HL-60 (cell line): ENCODE measurements at regions not wholly inside any gene's neighbourhood (a gene's known extent, or its start where the extent isn't known, plus 50 kb on each side); places are given as distances from the start of the nearest gene placed in this dataset.

Experiments used
- POLR2AphosphoS5 ChIP-seq: IDR thresholded peaks from 2 replicates; pipeline ENCODE4 v1.6.1; 2012; ENCODE audit warnings: low read depth
- SPI1 ChIP-seq: IDR thresholded peaks from 2 replicates; pipeline ENCODE4 v1.6.1; 2012; ENCODE audit warnings: low read depth, mild to moderate bottlenecking, borderline replicate concordance
- TF ChIP-seq, protein P1 (sequence below): IDR thresholded peaks from one replicate; pipeline ENCODE4 v1.5.1; 2011; ENCODE audit warnings: low read length, control low read depth, inconsistent platforms; ENCODE audit not compliant: insufficient read depth

DNA sequence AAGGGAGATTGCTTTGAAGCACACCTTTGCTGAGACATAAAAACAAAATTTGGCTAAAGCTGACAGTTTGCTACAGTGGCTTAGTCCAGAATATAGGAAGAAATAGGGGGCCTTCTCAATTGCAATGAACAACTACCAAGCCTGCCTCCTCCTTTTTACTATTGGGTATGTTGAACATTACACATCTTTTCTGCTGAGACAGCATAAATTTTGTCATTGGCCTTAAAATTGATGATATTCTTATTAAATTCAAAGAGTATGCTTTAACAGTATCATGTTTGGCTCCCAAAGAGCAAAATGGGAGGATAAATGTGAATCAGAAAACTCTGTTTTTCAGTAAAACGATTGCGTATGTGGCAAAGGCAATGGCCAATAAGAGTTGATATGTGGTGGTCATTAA lies 721.9 kb upstream of the IGFBP7 start:
- TF ChIP-seq POLR2AphosphoS5 (no peak), SPI1 (no peak)
- TF ChIP-seq, protein P1, sequence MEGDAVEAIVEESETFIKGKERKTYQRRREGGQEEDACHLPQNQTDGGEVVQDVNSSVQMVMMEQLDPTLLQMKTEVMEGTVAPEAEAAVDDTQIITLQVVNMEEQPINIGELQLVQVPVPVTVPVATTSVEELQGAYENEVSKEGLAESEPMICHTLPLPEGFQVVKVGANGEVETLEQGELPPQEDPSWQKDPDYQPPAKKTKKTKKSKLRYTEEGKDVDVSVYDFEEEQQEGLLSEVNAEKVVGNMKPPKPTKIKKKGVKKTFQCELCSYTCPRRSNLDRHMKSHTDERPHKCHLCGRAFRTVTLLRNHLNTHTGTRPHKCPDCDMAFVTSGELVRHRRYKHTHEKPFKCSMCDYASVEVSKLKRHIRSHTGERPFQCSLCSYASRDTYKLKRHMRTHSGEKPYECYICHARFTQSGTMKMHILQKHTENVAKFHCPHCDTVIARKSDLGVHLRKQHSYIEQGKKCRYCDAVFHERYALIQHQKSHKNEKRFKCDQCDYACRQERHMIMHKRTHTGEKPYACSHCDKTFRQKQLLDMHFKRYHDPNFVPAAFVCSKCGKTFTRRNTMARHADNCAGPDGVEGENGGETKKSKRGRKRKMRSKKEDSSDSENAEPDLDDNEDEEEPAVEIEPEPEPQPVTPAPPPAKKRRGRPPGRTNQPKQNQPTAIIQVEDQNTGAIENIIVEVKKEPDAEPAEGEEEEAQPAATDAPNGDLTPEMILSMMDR: no peak
